MCF 10A (cell line): ENCODE measurements at regions not wholly inside any gene's neighbourhood (a gene's known extent, or its start where the extent isn't known, plus 50 kb on each side); places are given as distances from the start of the nearest gene placed in this dataset.

Source experiments
- BruUV-seq: library from RNA; stranded (reverse); fragments of 400-500 nt; replicated peaks from 2 replicates; lab custom pipeline; 2021; lab: Mats Ljungman, UMichigan
- CTCF ChIA-PET: fragments of 300-600 bp; sonication (Branson Sonifier 250); formaldehyde crosslinking; extraction: SDS; loops from one replicate; lab custom pipeline; 2021; ENCODE audit warnings: antibody characterized with exemption, inconsistent platforms; lab: Yijun Ruan, JAX
- POLR2A ChIA-PET: fragments of 300-600, 350-650 bp; sonication (Branson Sonifier 250); formaldehyde crosslinking; extraction: SDS; loops from one replicate; lab custom pipeline; 2020; ENCODE audit warnings: antibody characterized with exemption, inconsistent platforms; lab: Yijun Ruan, JAX
- DNase-seq: peaks from one replicate; pipeline ENCODE4 v3.0.0-alpha.2; 2018; ENCODE audit not compliant: unreplicated experiment
- H3K27ac Mint-ChIP-seq: one replicate; pipeline ENCODE4 v1.8.0; 2022; ENCODE audit warnings: mild to moderate bottlenecking, low read depth, mixed read lengths; ENCODE audit not compliant: unreplicated experiment
- H3K27me3 Mint-ChIP-seq: one replicate; pipeline ENCODE4 v1.8.0; 2022; ENCODE audit warnings: mixed read lengths; ENCODE audit not compliant: insufficient read depth, unreplicated experiment
- H3K36me3 Mint-ChIP-seq: one replicate; pipeline ENCODE4 v1.8.0; 2022; ENCODE audit warnings: mild to moderate bottlenecking, moderate library complexity, mixed read lengths; ENCODE audit not compliant: insufficient read depth, unreplicated experiment
- H3K4me1 Mint-ChIP-seq: one replicate; pipeline ENCODE4 v1.8.0; 2022; ENCODE audit warnings: mixed read lengths; ENCODE audit not compliant: insufficient read depth, unreplicated experiment
- H3K4me3 Mint-ChIP-seq: one replicate; pipeline ENCODE4 v1.8.0; 2022; ENCODE audit warnings: mild to moderate bottlenecking, moderate library complexity, mixed read lengths; ENCODE audit not compliant: unreplicated experiment
- H3K9me3 Mint-ChIP-seq: one replicate; pipeline ENCODE4 v1.8.0; 2022; ENCODE audit warnings: mixed read lengths; ENCODE audit not compliant: unreplicated experiment
- intact Hi-C: fragments of 100-400 bp; cut with micrococcal nuclease; formaldehyde crosslinking; loops from 2 replicates; pipeline ENCODE4 v1.14.1; 2022
- TF ChIP-seq, protein P1 (sequence below): fragments of 200-600 bp; IDR thresholded peaks from one replicate; pipeline ENCODE4 v1.8.0; 2022; ENCODE audit warnings: antibody characterized with exemption, mild to moderate bottlenecking; ENCODE audit not compliant: unreplicated experiment

DNA sequence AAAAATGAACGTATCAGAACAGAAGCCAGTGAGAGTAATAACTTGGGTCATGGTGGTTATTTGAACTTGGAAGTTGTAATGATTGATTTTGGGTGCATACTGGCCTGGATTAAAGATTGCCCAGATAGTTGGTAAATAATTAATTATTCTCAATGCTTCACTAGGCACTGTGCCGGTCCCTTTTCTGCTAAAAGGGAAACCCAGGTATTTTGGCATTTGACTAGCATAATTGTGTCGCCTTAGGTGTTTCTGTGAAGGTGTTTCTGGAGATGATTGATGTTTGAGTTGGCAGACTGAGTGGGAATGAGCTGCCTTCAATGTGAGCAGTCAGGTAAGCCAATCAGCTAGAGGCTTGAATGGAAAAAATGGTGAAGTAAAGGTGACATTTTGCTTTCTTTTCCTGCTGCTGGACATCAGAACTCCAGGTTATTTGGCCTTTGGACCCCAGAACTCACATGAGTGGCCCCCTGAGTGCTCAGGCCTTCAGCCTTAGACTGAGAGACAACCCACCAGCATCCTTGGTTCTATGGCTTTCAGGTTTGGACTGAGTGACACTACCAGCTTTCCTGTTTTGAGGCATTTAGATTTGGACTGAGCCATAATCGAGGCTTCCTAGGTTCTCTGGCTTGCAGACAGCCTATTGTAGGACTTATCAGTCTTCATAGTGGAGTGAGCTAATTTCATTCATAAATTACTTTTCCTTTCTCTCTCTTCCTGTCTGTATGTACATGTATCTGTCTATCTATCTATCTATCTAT lies 120.7 kb upstream of the PAPPA start:
- intact Hi-C loops, result no loop called here
- H3K36me3 Mint-ChIP-seq, result peaks cover 51% of the 10 kb centered on the region
- BruUV-seq, result no TSS peak
- peaks cover 7% of the 10 kb centered on the region for H3K9me3 Mint-ChIP-seq
- POLR2A ChIA-PET, result no interaction called here
- H3K4me3 Mint-ChIP-seq, result no peak overlapping the region
- CTCF ChIA-PET, result interaction anchor here (0.6 kb wide), 1 partner anchor 13 kb away, joined by 3 read pairs; no protein-coding TSS in a partner anchor
- no peak for DNase-seq
- TF ChIP-seq, protein P1, sequence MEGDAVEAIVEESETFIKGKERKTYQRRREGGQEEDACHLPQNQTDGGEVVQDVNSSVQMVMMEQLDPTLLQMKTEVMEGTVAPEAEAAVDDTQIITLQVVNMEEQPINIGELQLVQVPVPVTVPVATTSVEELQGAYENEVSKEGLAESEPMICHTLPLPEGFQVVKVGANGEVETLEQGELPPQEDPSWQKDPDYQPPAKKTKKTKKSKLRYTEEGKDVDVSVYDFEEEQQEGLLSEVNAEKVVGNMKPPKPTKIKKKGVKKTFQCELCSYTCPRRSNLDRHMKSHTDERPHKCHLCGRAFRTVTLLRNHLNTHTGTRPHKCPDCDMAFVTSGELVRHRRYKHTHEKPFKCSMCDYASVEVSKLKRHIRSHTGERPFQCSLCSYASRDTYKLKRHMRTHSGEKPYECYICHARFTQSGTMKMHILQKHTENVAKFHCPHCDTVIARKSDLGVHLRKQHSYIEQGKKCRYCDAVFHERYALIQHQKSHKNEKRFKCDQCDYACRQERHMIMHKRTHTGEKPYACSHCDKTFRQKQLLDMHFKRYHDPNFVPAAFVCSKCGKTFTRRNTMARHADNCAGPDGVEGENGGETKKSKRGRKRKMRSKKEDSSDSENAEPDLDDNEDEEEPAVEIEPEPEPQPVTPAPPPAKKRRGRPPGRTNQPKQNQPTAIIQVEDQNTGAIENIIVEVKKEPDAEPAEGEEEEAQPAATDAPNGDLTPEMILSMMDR, result no peak
- H3K27me3 Mint-ChIP-seq, result no peaks in the 10 kb centered on the region
- H3K27ac Mint-ChIP-seq, result no peak overlapping the region
- no peaks in the 10 kb centered on the region for H3K4me1 Mint-ChIP-seq

DNA sequence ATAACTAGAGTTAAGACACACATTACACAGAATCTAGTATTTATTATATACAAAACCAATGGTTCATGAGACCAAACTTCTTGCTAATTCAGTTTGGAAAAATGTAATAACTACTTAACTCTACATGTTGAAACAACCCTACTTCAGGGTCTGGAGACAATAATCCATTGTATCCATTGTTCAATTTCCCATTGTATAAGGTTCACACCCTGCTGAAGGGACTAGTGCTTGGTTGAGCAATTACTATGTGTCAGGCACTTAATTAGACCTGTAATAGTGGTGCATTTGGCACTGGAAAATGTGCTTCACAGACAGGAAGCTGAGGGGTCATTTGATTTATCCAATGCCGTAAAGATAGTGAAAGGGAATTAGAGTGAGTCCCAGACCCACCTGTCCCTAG lies 114.3 kb upstream of the PAPPA start:
- ChIA-PET CTCF (no interaction called here), POLR2A (no interaction called here)
- no peaks in the 10 kb centered on the region for H3K4me1 Mint-ChIP-seq
- TF ChIP-seq, protein P1, result no peak
- no peaks in the 10 kb centered on the region for H3K27me3 Mint-ChIP-seq
- no TSS peak for BruUV-seq
- H3K27ac Mint-ChIP-seq, result no peak overlapping the region
- H3K4me3 Mint-ChIP-seq, result no peak overlapping the region
- H3K9me3 Mint-ChIP-seq, result no peaks in the 10 kb centered on the region
- H3K36me3 Mint-ChIP-seq, result peaks cover 11% of the 10 kb centered on the region
- intact Hi-C loops, result no loop called here
- no peak for DNase-seq

DNA sequence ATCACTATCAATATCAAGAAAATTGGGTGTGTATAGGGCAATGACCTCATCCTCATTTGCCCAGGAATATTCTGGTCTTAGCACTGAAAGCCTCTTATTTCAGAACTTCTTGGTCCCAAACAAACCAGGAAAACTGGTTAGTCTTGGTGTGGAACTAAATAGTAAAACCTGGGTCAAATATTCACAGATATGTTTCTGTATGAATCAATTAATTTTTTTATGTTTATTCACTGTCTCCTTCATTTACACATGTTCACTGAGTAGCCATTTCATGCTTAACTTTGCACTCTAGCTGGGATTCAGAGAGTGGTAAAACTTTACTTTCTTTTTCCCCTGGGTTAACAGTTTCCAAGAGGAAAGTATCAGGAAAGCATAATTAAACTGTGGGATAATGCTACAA lies 113.7 kb upstream of the PAPPA start:
- H3K27ac Mint-ChIP-seq, result no peak overlapping the region
- H3K9me3 Mint-ChIP-seq, result no peaks in the 10 kb centered on the region
- H3K4me3 Mint-ChIP-seq, result no peak overlapping the region
- H3K4me1 Mint-ChIP-seq, result no peaks in the 10 kb centered on the region
- TF ChIP-seq, protein P1, result no peak
- no peaks in the 10 kb centered on the region for H3K27me3 Mint-ChIP-seq
- H3K36me3 Mint-ChIP-seq, result peaks cover 11% of the 10 kb centered on the region
- intact Hi-C loops, result no loop called here
- CTCF ChIA-PET, result no interaction called here
- no peak for DNase-seq
- POLR2A ChIA-PET, result no interaction called here
- BruUV-seq, result no TSS peak

DNA sequence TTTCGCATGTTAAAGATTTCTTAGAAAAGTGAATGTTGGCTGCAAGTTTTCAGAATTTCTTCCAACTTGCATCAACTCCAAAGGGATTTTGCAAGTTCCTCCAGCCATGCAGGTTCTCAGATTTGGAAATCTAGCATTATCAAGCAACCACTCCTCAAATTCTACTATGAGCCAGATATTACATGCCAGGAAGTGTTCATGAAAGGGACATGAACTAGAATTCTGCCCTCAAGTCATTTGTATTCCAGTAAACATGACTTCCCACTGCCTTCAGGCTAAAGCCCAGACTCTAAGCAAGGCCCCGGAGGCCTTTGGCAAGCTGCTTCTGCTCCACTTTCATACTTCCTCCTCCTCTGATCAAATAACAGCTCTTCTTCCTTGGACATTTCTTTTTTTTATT lies 111.3 kb upstream of the PAPPA start:
- Mint-ChIP-seq H3K27me3 (no peaks in the 10 kb centered on the region), H3K36me3 (peaks cover 3% of the 10 kb centered on the region), H3K9me3 (no peaks in the 10 kb centered on the region), H3K4me3 (no peak overlapping the region), H3K27ac (no peak overlapping the region), H3K4me1 (no peaks in the 10 kb centered on the region)
- intact Hi-C loops, result no loop called here
- ChIA-PET POLR2A (interaction anchor here (1.1 kb wide), 2 partner anchors 10 to 99 kb away, joined by 3 read pairs; no protein-coding TSS in a partner anchor), CTCF (no interaction called here)
- TF ChIP-seq, protein P1, result no peak
- no TSS peak for BruUV-seq
- no peak for DNase-seq
